GM04503 (cell line): ENCODE measurements at regions not wholly inside any gene's neighbourhood (a gene's known extent, or its start where the extent isn't known, plus 50 kb on each side); places are given as distances from the start of the nearest gene placed in this dataset.
A peak's percentile ranks its signal among the peaks of the same experiment; 100 is the strongest.
"Not testable (repeated sequence)": the region's sequence is repeated elsewhere in the genome, so short reads cannot be mapped to it uniquely, and the experiment has no call there.

Experiments
- DNase-seq: peaks from one replicate; pipeline ENCODE4 v3.0.0-alpha.2; 2012; ENCODE audit warnings: low read depth

DNA sequence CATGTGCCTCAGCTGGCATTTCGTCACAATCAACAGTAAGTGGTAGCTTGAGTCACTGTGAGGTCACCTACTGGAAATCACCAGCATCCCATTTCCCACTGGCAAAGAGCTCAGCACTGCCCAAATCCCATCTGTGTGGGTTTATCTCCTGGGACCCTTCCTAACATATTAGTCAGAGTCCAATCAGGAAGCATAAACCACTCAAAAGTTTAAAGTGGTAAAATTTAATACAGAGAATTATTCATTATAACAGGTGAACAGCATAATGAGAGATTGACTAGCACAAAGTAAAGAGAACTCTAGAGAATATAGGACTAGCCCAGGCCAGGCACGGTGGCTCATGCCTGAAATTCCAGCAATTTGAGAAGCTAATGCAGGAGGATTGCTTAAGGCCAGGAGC lies 107.1 kb upstream of the TP53BP2 start:
- peak; percentile 0 for DNase-seq

DNA sequence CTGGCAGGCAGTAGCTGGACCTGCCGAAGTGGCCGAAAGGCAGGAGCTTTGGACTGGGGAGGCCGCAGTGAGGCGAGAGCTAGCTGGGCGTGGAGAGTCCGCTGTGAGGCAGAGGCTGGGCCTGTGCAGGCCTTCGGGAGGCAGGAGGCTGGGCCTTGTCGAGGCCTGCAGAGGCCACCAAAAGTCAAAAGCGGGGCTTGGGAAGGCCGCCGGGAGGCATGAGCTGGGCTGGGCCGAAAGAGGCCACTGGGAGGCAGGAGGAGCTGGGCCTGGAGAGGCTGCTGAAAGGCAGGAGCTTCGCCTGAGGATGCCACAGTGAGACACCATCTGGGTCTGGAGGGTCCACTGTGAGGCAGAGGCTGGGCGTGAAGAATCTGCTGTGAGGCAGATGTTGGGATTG lies 105.8 kb upstream of the TP53BP2 start:
- not testable (repeated sequence) for DNase-seq

DNA sequence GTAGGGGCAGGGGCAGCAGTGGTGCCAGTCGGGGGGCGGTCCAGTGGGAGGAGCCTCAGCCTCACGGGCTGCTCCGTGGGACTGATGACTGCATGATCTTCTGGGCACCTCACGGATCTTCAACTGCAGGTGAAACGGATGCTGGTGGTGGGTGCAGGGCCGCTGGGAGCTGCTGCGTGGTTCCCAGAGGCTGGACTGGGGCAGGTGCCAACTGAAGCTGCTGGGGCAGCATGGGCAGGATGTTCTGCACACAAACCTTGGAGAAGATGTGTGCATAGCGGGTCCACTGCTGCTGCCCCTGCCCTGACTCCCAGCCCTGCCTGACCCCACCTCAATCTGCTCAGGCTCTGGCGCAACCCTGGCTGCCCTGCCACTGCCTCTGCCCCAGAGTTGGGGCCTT lies 104.2 kb upstream of the TP53BP2 start:
- not testable (repeated sequence) for DNase-seq

DNA sequence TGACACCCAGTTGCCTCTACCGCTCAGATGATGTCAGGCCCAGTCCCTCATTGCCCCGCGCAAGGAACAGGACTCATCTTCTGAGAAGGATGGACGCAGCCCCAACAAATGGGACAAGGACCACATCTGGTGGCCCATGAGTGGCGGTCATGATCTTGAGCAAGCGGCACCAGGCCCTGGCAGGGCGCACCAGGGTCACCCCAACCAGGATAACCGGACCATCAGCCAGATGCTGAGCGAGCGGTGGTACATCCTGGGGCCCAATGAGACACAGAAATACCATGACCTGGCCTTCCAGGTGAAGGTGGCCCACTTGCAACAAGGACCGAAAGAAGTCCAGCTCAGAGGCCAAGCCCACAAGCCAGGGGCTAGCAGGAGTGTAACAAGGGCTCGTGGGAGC lies 102.3 kb upstream of the TP53BP2 start:
- not testable (repeated sequence) for DNase-seq

DNA sequence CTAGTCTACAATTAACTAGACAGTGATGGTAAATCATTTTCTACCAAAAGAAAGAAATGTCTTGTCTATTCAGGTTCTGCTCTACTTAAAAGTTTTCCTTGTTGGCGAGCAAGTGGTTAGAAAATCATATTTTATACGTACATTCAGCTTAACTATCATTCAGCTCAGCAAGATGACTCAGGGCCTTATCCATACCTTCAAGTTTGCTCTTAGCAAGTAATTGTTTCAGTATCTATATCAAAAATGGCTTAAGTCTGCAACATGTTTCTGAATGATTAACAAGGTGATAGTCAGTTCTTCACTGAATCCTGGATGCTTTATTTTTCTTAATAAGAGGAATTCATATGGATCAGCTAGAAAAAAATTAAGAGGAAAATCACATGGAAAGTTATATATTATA lies 90.8 kb upstream of the TP53BP2 start:
- DNase-seq, result not testable (repeated sequence)

DNA sequence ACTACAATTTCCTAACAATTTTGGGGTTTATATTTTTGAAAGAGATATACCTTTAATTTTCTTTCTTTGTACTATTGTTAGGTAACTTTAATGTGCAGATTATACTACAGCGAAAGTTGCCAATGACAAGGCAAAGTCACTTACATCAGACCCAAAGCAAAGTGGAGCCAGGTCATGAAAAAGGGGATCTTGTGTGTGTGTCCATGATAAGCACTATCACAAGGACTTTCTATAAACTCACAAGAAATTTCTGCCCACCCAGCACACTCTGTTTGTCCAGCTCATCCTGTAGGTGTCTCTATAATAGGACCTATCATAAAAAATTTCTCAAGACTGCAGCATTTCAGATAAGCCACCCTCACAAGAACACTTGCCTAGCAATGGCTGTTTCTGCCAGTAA lies 85.7 kb upstream of the TP53BP2 start:
- not testable (repeated sequence) for DNase-seq

DNA sequence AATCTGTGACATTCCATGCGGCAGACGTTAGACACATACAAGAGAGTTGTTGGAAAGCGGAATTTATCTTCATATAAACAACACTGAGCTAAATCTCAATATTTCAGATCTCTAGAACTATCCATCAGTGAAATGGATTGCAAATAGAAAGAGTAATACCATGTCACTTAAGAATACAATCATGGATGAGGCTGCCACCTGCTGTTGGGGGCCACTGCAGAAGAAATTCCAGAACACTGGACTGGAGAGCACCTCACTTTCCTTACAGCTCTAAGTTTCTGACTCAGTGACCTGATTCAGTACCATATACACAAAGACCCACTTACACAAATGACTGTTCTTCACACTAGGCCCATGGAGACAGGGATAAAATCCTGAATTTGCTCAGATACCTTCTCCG lies 75.1 kb upstream of the TP53BP2 start:
- not testable (repeated sequence) for DNase-seq

- not testable (repeated sequence) for DNase-seq
These were observed 69.7 kb upstream of the TP53BP2 start for GRCh38 chr1:223915476-223915875.

- not testable (repeated sequence) for DNase-seq
These were observed 68.0 kb upstream of the TP53BP2 start for GRCh38 chr1:223913715-223914114.

- not testable (repeated sequence) for DNase-seq
These were observed 62.3 kb upstream of the TP53BP2 start for GRCh38 chr1:223907943-223908587.

DNA sequence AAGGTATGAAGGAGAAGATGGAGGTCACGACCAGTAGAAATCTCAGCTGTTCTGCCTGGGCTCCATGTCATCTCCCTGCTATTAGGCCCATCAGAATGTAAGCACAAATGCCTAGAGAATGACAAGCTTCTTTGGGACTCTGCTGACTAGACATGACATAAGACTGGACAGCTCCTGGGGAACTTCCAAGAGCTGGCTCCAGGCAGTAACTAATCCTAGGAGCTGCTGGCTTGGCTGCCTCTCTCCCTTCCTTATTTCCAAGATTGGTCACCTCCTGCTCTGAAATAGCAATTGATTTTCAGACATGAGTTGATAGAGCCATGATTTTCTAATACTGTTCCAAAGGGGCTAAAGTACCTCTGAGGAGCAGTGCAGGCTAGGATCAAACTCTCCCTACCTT lies 57.5 kb upstream of the TP53BP2 start:
- not testable (repeated sequence) for DNase-seq

- DNase-seq, result not testable (repeated sequence)
These were observed 54.0 kb upstream of the TP53BP2 start for GRCh38 chr1:223899775-223900174.

- not testable (repeated sequence) for DNase-seq
These were observed 51.4 kb upstream of the TP53BP2 start for GRCh38 chr1:223897097-223897496.

DNA sequence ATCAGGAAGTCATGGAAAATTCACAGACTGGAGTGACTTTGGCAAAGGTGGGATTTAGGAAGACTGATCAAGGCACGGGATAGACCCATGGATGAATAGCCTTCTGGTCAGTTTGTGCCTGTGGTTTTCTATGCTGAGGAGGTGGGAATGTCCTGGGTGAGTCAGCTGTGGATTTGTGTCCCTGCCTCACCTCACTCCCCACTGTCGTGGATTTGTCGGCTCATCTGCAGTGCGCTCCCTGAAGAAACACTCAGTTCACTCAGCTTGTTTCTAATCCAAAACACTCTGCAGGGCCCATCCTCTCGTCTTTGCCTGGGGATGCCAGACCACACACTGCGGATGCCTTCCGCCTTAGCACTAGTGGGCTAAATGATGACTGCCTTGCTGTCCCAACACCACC lies 50.2 kb upstream of the TP53BP2 start:
- not testable (repeated sequence) for DNase-seq
